ENCODE measurements at regions not wholly inside any gene's neighbourhood (a gene's known extent, or its start where the extent isn't known, plus 50 kb on each side); places are given as distances from the start of the nearest gene placed in this dataset.

GRCh38 chr21:41037936-41038335, 130.0 kb upstream of the BACE2 start:
- Histone ChIP-seq H3K27me3 (ENCODE audit: control insufficient read depth in 3 of 3, insufficient read depth in 3 of 3, low read length in 3 of 3) (no peaks in the 10 kb centered on the region), H3K36me3 (ENCODE audit: control insufficient read depth in 3 of 3, insufficient read depth in 2 of 3, low read depth in 1 of 3, low read length in 3 of 3) (no peaks in the 10 kb centered on the region), H3K9me3 (ENCODE audit: control insufficient read depth in 2 of 2, insufficient read depth in 1 of 2, low read depth in 1 of 2, low read length in 1 of 2) (no peaks in the 10 kb centered on the region), H3K27ac (ENCODE audit: low read depth in 1 of 3, low read length in 2 of 3) (no peak overlapping the region), H3K4me3 (ENCODE audit: low read depth in 1 of 3, low read length in 3 of 3) (no peak overlapping the region), H3K4me1 (ENCODE audit: control insufficient read depth in 3 of 3, insufficient read depth in 2 of 3, low read depth in 1 of 3, low read length in 2 of 3) (no peaks in the 10 kb centered on the region)
- WGBS, 3 donors: 91 to 95% (median 93%) methylated on average over 1 of the region's 1 CpG
- FAIRE-seq (no peak), DNase-seq (no peak)

DNA sequence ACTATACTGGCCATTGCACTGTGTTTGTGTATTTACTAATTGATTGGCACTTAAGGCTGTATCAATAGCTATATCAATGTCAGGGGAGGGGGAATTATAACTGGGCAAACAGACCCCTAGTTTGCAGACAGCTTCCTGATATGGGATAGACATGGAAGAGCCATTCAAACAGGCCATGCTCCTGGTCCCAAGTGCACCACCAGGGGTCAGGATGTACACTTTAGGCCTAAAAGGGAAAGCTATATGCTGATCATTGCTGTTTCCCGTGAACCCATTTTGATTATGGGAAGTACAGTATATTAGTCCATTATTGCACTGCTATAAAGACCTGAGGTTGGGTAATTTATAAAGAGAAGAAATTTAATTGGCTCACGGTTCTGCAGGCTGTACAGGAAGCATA, 124.9 kb upstream of the BACE2 start:
- no peak for FAIRE-seq
- H3K36me3 ChIP-seq (ENCODE audit: control insufficient read depth in 3 of 3, insufficient read depth in 2 of 3, low read depth in 1 of 3, low read length in 3 of 3): no peaks in the 10 kb centered on the region
- H3K27me3 ChIP-seq (ENCODE audit: control insufficient read depth in 3 of 3, insufficient read depth in 3 of 3, low read length in 3 of 3): no peaks in the 10 kb centered on the region
- no peak overlapping the region for H3K4me3 ChIP-seq (ENCODE audit: low read depth in 1 of 3, low read length in 3 of 3)
- H3K4me1 ChIP-seq (ENCODE audit: control insufficient read depth in 3 of 3, insufficient read depth in 2 of 3, low read depth in 1 of 3, low read length in 2 of 3): no peaks in the 10 kb centered on the region
- DNase-seq: peak in 1 of 2 donors; percentile 6
- H3K9me3 ChIP-seq (ENCODE audit: control insufficient read depth in 2 of 2, insufficient read depth in 1 of 2, low read depth in 1 of 2, low read length in 1 of 2): no peaks in the 10 kb centered on the region
- WGBS, 3 donors: 40 to 62% (median 50%) methylated on average over 2 of the region's 2 CpGs
- H3K27ac ChIP-seq (ENCODE audit: low read depth in 1 of 3, low read length in 2 of 3): no peak overlapping the region

DNA sequence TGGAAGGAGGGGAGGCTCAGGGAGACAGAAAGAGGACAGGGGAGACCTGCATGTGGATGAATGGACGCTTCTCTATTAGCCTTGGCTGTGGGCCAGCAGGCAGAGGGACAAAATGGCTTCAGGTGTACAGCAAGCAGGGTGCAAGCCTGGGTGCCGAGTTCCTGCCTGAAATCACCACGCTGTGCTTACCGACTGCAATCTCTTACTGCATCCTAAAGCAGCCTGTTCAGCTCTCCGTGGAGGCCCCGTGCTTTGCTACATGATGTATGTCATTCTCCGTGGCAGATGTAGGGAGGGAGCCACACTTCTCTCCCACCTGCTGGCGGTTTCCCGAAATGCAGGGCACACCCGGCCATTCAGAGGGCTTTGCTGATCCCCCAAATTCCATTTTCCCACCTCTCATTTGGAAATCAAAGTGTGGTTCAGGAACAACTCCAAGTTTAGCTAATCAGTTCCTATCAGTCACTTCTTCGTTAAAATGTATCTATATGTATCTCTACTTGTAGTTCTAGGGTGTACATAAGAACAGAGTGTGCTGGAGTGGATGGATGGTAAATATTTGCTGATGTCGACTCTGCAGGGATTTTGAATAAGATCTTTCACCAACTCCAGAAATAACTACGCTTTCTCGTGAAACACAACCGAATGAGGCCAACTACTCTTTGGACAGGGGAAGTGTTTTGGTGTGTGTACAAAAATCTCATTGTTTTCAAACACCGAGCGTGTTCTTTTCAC, 122.3 kb upstream of the BACE2 start:
- no peaks in the 10 kb centered on the region for H3K4me1 ChIP-seq (ENCODE audit: control insufficient read depth in 3 of 3, insufficient read depth in 2 of 3, low read depth in 1 of 3, low read length in 2 of 3)
- 22 to 45% (median 30%) methylated on average over 17 of the region's 17 CpGs for WGBS, 3 donors
- no peaks in the 10 kb centered on the region for H3K27me3 ChIP-seq (ENCODE audit: control insufficient read depth in 3 of 3, insufficient read depth in 3 of 3, low read length in 3 of 3)
- H3K27ac ChIP-seq (ENCODE audit: low read depth in 1 of 3, low read length in 2 of 3): no peak overlapping the region
- H3K4me3 ChIP-seq (ENCODE audit: low read depth in 1 of 3, low read length in 3 of 3): no peak overlapping the region
- DNase-seq (peak; percentile 13 to 25), FAIRE-seq (no peak)
- H3K9me3 ChIP-seq (ENCODE audit: control insufficient read depth in 2 of 2, insufficient read depth in 1 of 2, low read depth in 1 of 2, low read length in 1 of 2): no peaks in the 10 kb centered on the region
- H3K36me3 ChIP-seq (ENCODE audit: control insufficient read depth in 3 of 3, insufficient read depth in 2 of 3, low read depth in 1 of 3, low read length in 3 of 3): no peaks in the 10 kb centered on the region

- Histone ChIP-seq H3K9me3 (ENCODE audit: control insufficient read depth in 2 of 2, insufficient read depth in 1 of 2, low read depth in 1 of 2, low read length in 1 of 2) (no peaks in the 10 kb centered on the region), H3K36me3 (ENCODE audit: control insufficient read depth in 3 of 3, insufficient read depth in 2 of 3, low read depth in 1 of 3, low read length in 3 of 3) (no peaks in the 10 kb centered on the region), H3K27ac (ENCODE audit: low read depth in 1 of 3, low read length in 2 of 3) (no peak overlapping the region), H3K27me3 (ENCODE audit: control insufficient read depth in 3 of 3, insufficient read depth in 3 of 3, low read length in 3 of 3) (no peaks in the 10 kb centered on the region), H3K4me1 (ENCODE audit: control insufficient read depth in 3 of 3, insufficient read depth in 2 of 3, low read depth in 1 of 3, low read length in 2 of 3) (no peaks in the 10 kb centered on the region), H3K4me3 (ENCODE audit: low read depth in 1 of 3, low read length in 3 of 3) (no peak overlapping the region)
- WGBS, 3 donors: 11 to 28% (median 25%) methylated on average over 1 of the region's 1 CpG
- DNase-seq (no peak), FAIRE-seq (no peak)
Measured at GRCh38 chr21:41048145-41048544, 119.8 kb upstream of the BACE2 start.

- Histone ChIP-seq H3K4me1 (ENCODE audit: control insufficient read depth in 3 of 3, insufficient read depth in 2 of 3, low read depth in 1 of 3, low read length in 2 of 3) (no peaks in the 10 kb centered on the region), H3K27me3 (ENCODE audit: control insufficient read depth in 3 of 3, insufficient read depth in 3 of 3, low read length in 3 of 3) (no peaks in the 10 kb centered on the region), H3K36me3 (ENCODE audit: control insufficient read depth in 3 of 3, insufficient read depth in 2 of 3, low read depth in 1 of 3, low read length in 3 of 3) (no peaks in the 10 kb centered on the region), H3K9me3 (ENCODE audit: control insufficient read depth in 2 of 2, insufficient read depth in 1 of 2, low read depth in 1 of 2, low read length in 1 of 2) (no peaks in the 10 kb centered on the region), H3K27ac (ENCODE audit: low read depth in 1 of 3, low read length in 2 of 3) (no peak overlapping the region), H3K4me3 (ENCODE audit: low read depth in 1 of 3, low read length in 3 of 3) (no peak overlapping the region)
- no peak for FAIRE-seq
- DNase-seq: no peak
- 57 to 71% (median 67%) methylated on average over 5 of the region's 5 CpGs for WGBS, 3 donors
Measured at GRCh38 chr21:41048623-41049022, 119.3 kb upstream of the BACE2 start.

- H3K27ac ChIP-seq (ENCODE audit: low read depth in 1 of 3, low read length in 2 of 3): no peak overlapping the region
- WGBS, 3 donors: 81 to 86% (median 86%) methylated on average over 15 of the region's 15 CpGs
- DNase-seq (no peak), FAIRE-seq (no peak)
- H3K27me3 ChIP-seq (ENCODE audit: control insufficient read depth in 3 of 3, insufficient read depth in 3 of 3, low read length in 3 of 3): no peaks in the 10 kb centered on the region
- no peaks in the 10 kb centered on the region for H3K36me3 ChIP-seq (ENCODE audit: control insufficient read depth in 3 of 3, insufficient read depth in 2 of 3, low read depth in 1 of 3, low read length in 3 of 3)
- H3K4me3 ChIP-seq (ENCODE audit: low read depth in 1 of 3, low read length in 3 of 3): no peak overlapping the region
- no peaks in the 10 kb centered on the region for H3K4me1 ChIP-seq (ENCODE audit: control insufficient read depth in 3 of 3, insufficient read depth in 2 of 3, low read depth in 1 of 3, low read length in 2 of 3)
- H3K9me3 ChIP-seq (ENCODE audit: control insufficient read depth in 2 of 2, insufficient read depth in 1 of 2, low read depth in 1 of 2, low read length in 1 of 2): no peaks in the 10 kb centered on the region
Measured at GRCh38 chr21:41052820-41053555, 115.0 kb upstream of the BACE2 start.

DNA sequence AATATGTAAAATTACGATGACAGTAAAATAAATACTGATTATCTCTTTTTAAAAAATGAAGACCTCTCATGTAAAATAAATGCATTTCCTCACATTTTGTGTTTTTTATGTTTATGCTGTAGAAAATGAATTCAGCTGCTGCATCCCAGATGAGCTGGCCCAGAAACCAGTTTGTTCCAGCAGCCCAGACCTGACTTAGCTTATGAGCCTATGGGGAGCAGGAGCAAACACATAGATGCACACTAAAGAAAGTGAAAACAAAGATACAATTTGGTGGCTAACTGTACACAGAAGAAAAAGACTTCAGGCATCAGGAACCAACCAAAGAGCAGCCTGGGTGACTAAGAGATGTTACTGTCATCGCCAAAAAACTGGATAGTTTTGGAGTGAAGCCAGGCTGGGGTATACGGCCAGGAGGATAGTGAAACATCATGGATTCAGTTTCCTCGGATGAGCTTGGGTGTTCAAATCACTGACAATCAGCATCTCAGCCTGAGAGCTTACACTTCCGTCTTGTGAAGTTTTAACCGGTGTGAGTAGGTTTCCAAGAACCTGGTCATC, 113.9 kb upstream of the BACE2 start:
- DNase-seq: no peak
- Histone ChIP-seq H3K4me1 (ENCODE audit: control insufficient read depth in 3 of 3, insufficient read depth in 2 of 3, low read depth in 1 of 3, low read length in 2 of 3) (no peaks in the 10 kb centered on the region), H3K27me3 (ENCODE audit: control insufficient read depth in 3 of 3, insufficient read depth in 3 of 3, low read length in 3 of 3) (no peaks in the 10 kb centered on the region), H3K9me3 (ENCODE audit: control insufficient read depth in 2 of 2, insufficient read depth in 1 of 2, low read depth in 1 of 2, low read length in 1 of 2) (no peaks in the 10 kb centered on the region), H3K4me3 (ENCODE audit: low read depth in 1 of 3, low read length in 3 of 3) (no peak overlapping the region), H3K36me3 (ENCODE audit: control insufficient read depth in 3 of 3, insufficient read depth in 2 of 3, low read depth in 1 of 3, low read length in 3 of 3) (no peaks in the 10 kb centered on the region), H3K27ac (ENCODE audit: low read depth in 1 of 3, low read length in 2 of 3) (no peak overlapping the region)
- FAIRE-seq: no peak
- 70 to 82% (median 75%) methylated on average over 6 of the region's 6 CpGs for WGBS, 3 donors

- Histone ChIP-seq H3K27me3 (ENCODE audit: control insufficient read depth in 3 of 3, insufficient read depth in 3 of 3, low read length in 3 of 3) (no peaks in the 10 kb centered on the region), H3K9me3 (ENCODE audit: control insufficient read depth in 2 of 2, insufficient read depth in 1 of 2, low read depth in 1 of 2, low read length in 1 of 2) (no peaks in the 10 kb centered on the region), H3K27ac (ENCODE audit: low read depth in 1 of 3, low read length in 2 of 3) (no peak overlapping the region), H3K36me3 (ENCODE audit: control insufficient read depth in 3 of 3, insufficient read depth in 2 of 3, low read depth in 1 of 3, low read length in 3 of 3) (no peaks in the 10 kb centered on the region), H3K4me3 (ENCODE audit: low read depth in 1 of 3, low read length in 3 of 3) (no peak overlapping the region), H3K4me1 (ENCODE audit: control insufficient read depth in 3 of 3, insufficient read depth in 2 of 3, low read depth in 1 of 3, low read length in 2 of 3) (no peaks in the 10 kb centered on the region)
- 77 to 81% (median 79%) methylated on average over 8 of the region's 8 CpGs for WGBS, 3 donors
- DNase-seq (no peak), FAIRE-seq (no peak)
Measured at GRCh38 chr21:41055266-41055665, 112.7 kb upstream of the BACE2 start.
